Suprapubic skin (tissue), 3 donors: ENCODE measurements at regions not wholly inside any gene's neighbourhood (a gene's known extent, or its start where the extent isn't known, plus 50 kb on each side); places are given as distances from the start of the nearest gene placed in this dataset.

Experiments used
- POLR2A ChIP-seq, 2 donors: fragments of 450-650 bp; IDR thresholded peaks; one replicate each; pipeline ENCODE4 v1.6.1; 2017; ENCODE audit warnings: antibody characterized with exemption in 2 of 2, mild to moderate bottlenecking in 2 of 2, moderate library complexity in 2 of 2
- TF ChIP-seq, protein P1 (sequence below), 2 donors: fragments of 200-600 bp in 1 of 2; fragments of 450-650 bp in 1 of 2; sonication (generic) in 1 of 2; IDR thresholded peaks; one replicate each; pipeline ENCODE4 v1.5.1; 2016 to 2019; ENCODE audit warnings: antibody characterized with exemption in 2 of 2, mild to moderate bottlenecking in 1 of 2, moderate library complexity in 1 of 2

DNA sequence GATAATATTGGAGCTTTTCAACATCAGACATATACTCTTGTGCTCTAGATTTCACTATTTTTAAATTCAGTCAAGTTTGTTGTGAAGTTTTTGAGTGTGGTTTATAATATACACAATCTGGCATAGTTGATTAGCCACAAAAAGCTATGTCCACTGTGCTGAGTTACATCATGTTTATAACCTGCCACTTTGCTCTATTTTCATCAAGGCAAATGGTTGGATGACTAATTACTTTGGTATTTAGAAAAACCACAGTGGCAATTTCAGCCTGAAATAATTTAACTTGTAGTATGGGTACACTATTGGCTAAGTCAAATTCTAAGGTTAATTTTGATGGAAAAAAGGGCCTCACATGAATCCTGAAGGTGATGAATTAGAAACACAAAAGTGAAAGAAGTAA lies 262.6 kb downstream of the C4orf33 start:
- TF ChIP-seq, protein P1, sequence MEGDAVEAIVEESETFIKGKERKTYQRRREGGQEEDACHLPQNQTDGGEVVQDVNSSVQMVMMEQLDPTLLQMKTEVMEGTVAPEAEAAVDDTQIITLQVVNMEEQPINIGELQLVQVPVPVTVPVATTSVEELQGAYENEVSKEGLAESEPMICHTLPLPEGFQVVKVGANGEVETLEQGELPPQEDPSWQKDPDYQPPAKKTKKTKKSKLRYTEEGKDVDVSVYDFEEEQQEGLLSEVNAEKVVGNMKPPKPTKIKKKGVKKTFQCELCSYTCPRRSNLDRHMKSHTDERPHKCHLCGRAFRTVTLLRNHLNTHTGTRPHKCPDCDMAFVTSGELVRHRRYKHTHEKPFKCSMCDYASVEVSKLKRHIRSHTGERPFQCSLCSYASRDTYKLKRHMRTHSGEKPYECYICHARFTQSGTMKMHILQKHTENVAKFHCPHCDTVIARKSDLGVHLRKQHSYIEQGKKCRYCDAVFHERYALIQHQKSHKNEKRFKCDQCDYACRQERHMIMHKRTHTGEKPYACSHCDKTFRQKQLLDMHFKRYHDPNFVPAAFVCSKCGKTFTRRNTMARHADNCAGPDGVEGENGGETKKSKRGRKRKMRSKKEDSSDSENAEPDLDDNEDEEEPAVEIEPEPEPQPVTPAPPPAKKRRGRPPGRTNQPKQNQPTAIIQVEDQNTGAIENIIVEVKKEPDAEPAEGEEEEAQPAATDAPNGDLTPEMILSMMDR (IDR thresholded peaks at IDR 0.05): no peak
- no peak for TF ChIP-seq POLR2A (IDR thresholded peaks at IDR 0.05)
